Bronchial epithelial cell (primary cell): ENCODE measurements at regions not wholly inside any gene's neighbourhood (a gene's known extent, or its start where the extent isn't known, plus 50 kb on each side); places are given as distances from the start of the nearest gene placed in this dataset.

ENCODE experiments used
- DNase-seq: peaks from one replicate; pipeline ENCODE4 v3.0.0-alpha.2; 2010; ENCODE audit warnings: low read depth
- FAIRE-seq: peaks from 2 replicates; lab custom pipeline; 2011; peaks lifted over from hg19 to GRCh38; lab: Jason Lieb, UNC
- H3K27me3 ChIP-seq: 2 replicates; pipeline ENCODE4 v1.5.1; 2011; ENCODE audit warnings: low read length; ENCODE audit not compliant: control insufficient read depth, insufficient read depth
- H3K36me3 ChIP-seq: 2 replicates; pipeline ENCODE4 v1.5.1; 2011; ENCODE audit warnings: low read length; ENCODE audit not compliant: control insufficient read depth, insufficient read depth
- H3K4me3 ChIP-seq: 2 replicates; pipeline ENCODE4 v1.5.1; 2011; ENCODE audit warnings: mild to moderate bottlenecking, low read depth, low read length, control low read depth
- TF ChIP-seq, protein P1 (sequence below): IDR thresholded peaks from 2 replicates; pipeline ENCODE4 v1.5.1; 2011; ENCODE audit warnings: mild to moderate bottlenecking, moderate library complexity, low read length, control low read depth, inconsistent platforms; ENCODE audit not compliant: insufficient read depth, severe bottlenecking

DNA sequence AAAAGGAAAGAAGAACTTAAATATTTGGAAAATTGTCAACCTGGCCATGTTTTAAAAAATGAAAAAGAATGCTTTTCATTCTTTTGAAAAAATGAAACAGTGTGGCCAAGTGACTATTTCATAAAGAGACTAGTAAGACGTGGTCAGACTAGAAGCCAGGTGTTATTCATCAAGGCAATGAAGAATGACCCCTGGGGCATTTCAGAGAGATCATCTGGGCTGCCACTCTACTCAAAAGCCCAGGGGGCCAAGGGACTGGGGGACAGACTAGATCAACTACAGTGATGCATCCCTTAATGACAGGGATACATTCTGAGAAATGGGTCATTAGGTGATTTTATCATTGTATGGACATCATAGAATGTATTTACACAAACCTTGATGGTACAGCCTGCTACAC is 199.4 kb downstream of the STK31 start:
- FAIRE-seq, result no peak
- H3K4me3 ChIP-seq, result no peak overlapping the region
- TF ChIP-seq, protein P1, sequence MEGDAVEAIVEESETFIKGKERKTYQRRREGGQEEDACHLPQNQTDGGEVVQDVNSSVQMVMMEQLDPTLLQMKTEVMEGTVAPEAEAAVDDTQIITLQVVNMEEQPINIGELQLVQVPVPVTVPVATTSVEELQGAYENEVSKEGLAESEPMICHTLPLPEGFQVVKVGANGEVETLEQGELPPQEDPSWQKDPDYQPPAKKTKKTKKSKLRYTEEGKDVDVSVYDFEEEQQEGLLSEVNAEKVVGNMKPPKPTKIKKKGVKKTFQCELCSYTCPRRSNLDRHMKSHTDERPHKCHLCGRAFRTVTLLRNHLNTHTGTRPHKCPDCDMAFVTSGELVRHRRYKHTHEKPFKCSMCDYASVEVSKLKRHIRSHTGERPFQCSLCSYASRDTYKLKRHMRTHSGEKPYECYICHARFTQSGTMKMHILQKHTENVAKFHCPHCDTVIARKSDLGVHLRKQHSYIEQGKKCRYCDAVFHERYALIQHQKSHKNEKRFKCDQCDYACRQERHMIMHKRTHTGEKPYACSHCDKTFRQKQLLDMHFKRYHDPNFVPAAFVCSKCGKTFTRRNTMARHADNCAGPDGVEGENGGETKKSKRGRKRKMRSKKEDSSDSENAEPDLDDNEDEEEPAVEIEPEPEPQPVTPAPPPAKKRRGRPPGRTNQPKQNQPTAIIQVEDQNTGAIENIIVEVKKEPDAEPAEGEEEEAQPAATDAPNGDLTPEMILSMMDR, result no peak

GRCh38 chr7:23912065-23912464 is 202.0 kb downstream of the STK31 start:
- FAIRE-seq, result no peak
- DNase-seq, result peak; percentile 81
- no peak overlapping the region for H3K4me3 ChIP-seq
- TF ChIP-seq, protein P1, result no peak
- no peaks in the 10 kb centered on the region for H3K36me3 ChIP-seq
- H3K27me3 ChIP-seq, result no peaks in the 10 kb centered on the region

More for the DNA sequence above, 199.4 kb downstream of the STK31 start:
- no peaks in the 10 kb centered on the region for H3K27me3 ChIP-seq
- no peaks in the 10 kb centered on the region for H3K36me3 ChIP-seq
- DNase-seq, result no peak

- Histone ChIP-seq H3K4me3 (no peak overlapping the region), H3K27me3 (no peaks in the 10 kb centered on the region), H3K36me3 (no peaks in the 10 kb centered on the region)
- TF ChIP-seq, protein P1, result no peak
- no peak for FAIRE-seq
- no peak for DNase-seq
Observed at GRCh38 chr7:23913016-23913415, 203.0 kb downstream of the STK31 start.

- Histone ChIP-seq H3K27me3 (no peaks in the 10 kb centered on the region), H3K36me3 (no peaks in the 10 kb centered on the region), H3K4me3 (no peak overlapping the region)
- TF ChIP-seq, protein P1, result no peak
- DNase-seq, result no peak
- no peak for FAIRE-seq
Observed at GRCh38 chr7:23915236-23915635, 205.2 kb downstream of the STK31 start.

DNA sequence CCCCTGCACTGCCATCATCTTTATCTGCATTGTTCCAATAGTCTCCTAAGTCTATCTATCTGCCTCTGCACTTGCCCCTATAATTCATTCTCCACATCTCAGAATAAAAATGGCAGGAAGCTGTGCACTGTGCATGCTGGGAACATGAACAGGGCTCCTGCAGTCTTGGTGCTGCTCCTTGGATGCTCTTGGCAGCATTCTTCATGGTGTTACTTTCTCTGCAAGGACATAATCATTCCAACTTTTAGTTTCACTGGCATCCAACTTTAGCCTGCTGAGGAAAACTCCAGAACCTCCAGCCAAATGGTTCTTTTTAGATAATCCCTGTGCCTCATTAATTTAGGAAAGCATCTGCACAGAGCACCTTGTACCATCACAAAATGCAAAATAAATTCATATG is 208.3 kb downstream of the STK31 start:
- Histone ChIP-seq H3K36me3 (no peaks in the 10 kb centered on the region), H3K4me3 (no peak overlapping the region), H3K27me3 (no peaks in the 10 kb centered on the region)
- DNase-seq (no peak), FAIRE-seq (no peak)
- TF ChIP-seq, protein P1, result no peak

DNA sequence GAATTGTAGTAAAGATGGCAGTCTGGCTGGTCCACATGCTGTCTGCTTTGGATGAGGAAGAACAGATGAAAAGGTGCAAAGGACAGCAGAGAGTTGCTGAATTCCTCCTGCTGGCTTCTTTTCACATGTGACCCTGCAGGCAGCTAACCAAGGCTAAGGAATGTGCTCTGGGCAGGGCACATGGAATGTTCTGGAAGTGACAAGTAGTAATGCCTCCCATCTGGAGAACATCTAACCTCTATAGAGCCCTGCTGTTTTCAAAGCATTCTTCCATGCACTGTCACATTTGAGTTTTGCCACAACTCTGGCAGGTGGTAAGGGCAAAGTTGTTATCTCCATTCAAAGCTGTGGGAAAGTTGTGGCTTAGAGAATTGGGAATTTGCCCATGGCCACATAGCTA is 208.8 kb downstream of the STK31 start:
- H3K4me3 ChIP-seq, result no peak overlapping the region
- FAIRE-seq (no peak), DNase-seq (no peak)
- no peaks in the 10 kb centered on the region for H3K36me3 ChIP-seq
- TF ChIP-seq, protein P1, result no peak
- no peaks in the 10 kb centered on the region for H3K27me3 ChIP-seq
